Globus pallidus (tissue), 1 donor: ENCODE measurements at regions not wholly inside any gene's neighbourhood (a gene's known extent, or its start where the extent isn't known, plus 50 kb on each side); places are given as distances from the start of the nearest gene placed in this dataset.

ENCODE experiments used
- DNase-seq: peaks from one replicate; pipeline ENCODE4 v3.0.0-alpha.2; 2015; ENCODE audit warnings: low spot score

GRCh38 chr16:82358161-82358560 is 188.1 kb upstream of the MPHOSPH6 start:
- DNase-seq: no peak

- no peak for DNase-seq
These were observed 187.2 kb upstream of the MPHOSPH6 start for GRCh38 chr16:82357237-82357636.

DNA sequence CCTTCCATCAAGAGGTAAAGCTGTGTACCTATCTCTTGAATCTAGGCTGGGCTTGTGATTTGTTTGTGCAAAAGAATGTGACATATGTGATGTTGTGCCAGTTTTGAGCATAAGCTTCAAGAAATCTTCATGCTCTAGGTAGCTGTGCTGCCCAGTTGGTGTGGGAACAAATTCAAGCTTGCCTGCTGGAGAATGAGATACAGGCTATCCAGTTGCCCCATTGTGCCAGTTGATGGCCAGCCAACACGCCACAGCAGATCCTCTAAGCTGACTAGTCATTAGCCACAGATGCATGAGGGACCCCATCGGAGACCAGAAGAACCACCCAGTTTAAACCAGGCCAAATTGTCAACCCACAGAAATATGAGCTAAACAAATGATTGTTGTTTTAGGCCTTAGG is 180.5 kb upstream of the MPHOSPH6 start:
- DNase-seq: no peak

- DNase-seq: no peak
These were observed 175.3 kb upstream of the MPHOSPH6 start for GRCh38 chr16:82345318-82345717.

DNA sequence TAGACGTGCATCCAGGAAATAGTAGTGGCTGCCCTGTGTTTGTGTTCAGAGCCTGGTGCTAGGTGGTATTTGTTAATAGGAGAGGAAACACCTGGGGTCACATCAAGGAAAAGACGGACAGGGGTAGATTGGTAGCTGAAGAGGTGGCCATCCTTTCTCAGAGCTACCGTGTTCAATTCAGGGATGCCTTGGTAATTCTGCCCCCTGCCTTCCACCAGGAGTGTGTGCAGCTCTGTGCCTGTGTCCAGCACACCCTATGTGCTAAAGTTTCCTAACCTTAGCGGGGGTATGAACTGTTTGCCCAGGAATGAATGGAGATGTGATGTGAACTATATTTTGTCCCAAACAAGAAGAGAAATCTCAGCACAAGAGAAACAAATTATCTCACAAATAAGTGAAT is 174.1 kb upstream of the MPHOSPH6 start:
- peak; percentile 65 for DNase-seq

DNA sequence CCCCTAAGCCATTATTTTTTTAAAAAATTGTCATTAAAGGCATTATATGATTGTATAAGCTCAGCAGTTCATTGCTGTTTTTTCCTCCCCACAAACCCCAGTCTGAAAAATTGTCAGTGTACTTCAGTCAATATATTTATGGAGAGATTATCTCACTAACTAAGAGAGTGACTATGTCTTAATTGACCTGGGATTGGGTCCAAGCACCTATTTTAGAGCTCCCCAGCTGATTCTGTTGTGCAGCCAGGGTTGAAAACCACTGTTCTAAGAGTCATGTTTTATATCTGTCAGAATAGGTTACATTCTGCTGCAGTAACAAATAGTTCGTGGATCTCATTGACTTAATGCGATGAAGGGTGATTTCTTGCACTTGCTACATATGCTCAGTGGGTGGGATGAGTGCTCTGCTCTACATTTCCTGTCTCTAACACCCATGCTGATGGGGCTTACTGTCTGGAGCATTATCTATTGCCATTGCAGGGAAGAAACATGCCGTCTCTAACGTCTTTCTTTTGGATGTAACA is 171.2 kb upstream of the MPHOSPH6 start:
- DNase-seq: no peak

- peak; percentile 88 for DNase-seq
These were observed 170.5 kb upstream of the MPHOSPH6 start for GRCh38 chr16:82340531-82340930.

DNA sequence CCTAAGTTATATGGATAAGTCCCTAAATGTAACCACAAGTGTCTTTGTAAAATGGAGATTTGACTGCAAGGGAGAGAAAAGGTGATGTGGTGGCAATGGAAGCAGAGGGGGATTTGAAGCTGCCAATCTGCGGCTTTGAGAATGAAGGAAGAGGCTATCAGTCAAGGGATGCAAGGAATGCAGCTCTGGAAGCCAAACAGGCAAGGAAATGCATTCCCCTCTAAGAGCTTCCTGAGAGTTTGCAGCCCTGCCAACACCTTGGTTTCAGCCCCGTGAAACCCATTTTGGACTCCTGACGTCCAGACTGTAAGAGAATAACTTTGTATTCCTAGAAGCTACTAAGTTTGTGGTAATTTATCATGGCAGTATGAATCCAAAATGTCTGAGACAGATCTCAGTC is 167.3 kb upstream of the MPHOSPH6 start:
- no peak for DNase-seq

- DNase-seq: no peak
These were observed 162.1 kb upstream of the MPHOSPH6 start for GRCh38 chr16:82331974-82332750.

- no peak for DNase-seq
These were observed 161.4 kb upstream of the MPHOSPH6 start for GRCh38 chr16:82331397-82331796.

DNA sequence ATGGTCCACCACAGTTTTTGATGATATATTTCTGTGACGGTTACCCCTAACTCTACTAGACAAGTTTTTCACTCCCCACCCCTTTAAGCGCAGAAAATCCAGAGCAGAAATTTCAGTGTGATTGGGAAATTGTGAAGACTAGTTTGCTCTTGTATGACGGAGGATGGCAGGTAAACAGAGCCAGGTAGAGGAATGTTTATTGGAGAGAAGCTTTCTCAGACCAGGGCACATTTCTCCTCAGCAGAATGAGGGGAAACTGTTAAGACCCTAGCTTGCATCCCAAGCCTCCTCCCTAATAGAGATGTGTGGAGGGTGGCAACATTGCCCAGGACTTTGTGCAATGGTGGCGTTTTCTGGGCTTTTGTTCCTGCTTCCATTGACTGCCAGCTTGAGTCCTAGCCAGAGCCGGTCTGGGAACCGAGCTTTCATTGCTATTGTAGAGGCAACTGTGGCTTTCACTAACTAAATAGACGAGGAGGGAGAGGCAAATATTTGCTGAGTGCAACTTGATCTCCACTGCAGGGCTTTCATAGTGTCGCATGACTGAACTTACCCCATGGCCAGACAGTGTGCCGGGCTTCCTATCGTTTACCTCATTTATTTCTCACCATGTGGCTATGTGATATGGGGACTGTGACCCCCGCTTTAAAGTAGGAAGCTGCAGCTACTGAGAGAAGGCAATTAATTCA is 159.6 kb upstream of the MPHOSPH6 start:
- no peak for DNase-seq

DNA sequence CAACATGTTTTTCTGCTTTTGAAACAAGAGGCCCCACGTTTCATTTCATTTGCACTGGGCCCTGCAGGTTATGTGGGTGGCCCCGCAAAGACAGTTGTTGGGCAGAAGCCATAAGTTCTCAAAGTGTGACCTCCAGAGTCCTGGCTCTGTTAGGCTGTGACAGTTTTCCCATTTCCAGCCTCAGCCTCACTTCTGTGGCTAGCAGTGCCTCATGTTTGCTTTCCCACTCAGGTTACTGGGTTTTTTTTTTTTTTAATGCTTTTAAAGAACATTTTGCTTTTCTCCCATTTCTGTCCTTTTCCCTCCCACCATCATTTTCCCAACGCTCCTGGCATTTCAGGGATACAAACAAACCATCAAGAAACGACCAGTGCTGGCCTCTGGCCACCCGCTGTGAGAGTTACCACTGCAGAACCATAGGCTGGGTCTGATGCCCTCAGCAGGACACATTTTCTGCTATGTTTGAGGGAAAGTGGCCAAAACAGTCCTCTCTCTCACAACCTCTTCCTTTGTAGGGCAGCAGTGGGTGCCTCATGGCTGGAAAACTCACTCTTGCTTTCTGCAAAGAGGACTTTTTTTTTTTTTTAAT is 159.0 kb upstream of the MPHOSPH6 start:
- DNase-seq: no peak

DNA sequence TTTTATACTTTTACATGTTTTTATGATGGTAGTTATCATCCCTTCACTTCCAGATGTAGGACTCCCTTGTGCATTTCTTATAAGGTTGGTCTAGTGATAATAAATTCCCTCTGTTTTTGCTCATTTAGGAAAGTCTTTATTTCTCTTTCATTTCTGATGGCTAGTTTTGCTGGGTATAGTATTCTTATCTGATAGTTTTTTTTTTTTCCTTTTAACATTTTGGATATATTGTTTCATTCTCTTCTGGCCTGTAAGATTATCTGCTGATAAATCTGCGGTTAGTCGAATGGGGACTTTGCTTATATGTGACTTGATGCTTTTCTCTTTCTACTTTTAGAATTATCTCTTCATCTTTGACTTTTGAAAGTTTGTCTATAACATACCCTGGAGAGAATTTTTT is 153.1 kb upstream of the MPHOSPH6 start:
- DNase-seq: no peak

DNA sequence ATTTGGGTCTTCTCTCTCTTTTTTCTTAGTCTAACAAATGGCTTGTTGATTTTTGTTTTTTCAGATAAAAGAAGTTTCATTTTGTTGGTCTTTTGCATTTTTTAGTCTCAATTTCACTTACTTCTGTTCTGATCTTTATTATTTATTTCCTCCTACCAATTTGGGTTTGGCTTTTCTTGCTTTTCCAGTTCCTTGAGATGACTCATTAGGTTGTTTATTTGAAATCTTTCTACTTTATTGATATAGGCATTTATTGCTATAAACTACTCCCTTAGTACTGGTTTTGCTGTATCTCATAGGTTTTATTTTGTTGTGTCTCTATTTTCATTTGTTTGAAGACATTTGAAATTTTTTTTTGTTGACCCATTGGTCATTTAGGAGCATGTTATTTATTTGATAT is 152.2 kb upstream of the MPHOSPH6 start:
- DNase-seq: no peak

DNA sequence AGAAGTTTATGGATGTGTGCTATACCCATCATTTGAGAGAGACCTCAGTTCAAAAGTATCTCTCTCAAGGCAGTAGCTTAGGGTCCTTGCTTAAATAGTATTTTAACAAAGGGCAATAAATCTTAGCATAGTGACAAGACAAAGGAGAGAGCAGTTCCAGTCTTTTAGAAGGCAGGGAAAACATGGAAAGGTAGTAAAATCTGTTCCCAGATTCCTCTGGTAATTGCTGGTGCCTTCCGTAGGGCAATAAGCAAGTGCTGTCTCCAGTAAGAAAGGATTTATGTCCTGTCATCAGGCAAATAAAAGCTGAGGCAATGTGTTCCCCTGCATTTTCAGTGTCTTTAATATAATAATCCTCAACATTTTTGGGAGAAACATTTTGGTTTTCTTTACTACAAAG is 149.0 kb upstream of the MPHOSPH6 start:
- DNase-seq: no peak

DNA sequence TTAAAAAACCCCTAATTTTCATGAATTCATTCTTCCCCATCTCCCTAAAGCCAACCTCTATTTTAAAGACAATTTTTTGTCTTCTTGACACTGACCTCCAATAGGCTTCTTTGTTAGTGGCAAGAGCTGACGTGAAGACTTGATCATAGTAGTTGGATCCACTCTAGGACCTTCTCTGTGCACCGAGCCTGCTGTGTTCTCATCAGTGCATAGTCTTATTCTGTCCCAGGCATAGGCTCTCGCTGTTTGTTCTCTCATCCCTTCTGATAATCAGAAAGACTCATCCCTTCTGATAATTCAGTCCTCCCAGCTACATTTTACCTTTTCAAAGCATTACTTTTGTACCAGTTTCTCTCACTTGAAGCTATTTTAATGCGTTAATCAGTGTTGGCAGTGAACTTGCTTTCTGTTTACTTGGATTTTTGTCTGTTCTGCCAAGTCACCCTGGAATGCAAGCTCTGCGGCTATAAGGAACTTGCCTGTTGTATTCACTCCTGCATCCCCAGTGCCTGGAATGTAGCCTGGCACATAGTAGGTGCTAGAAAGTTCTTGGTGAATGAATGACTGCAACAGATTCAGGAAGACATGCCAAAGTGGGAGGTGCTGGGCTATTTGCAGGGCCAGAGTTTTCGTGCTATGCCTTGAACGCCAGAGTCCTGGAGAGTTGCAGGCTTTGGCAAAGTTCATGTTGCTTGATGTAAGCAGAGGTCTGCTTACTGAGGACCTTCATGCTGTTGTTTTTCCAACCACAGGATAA is 147.6 kb upstream of the MPHOSPH6 start:
- DNase-seq: no peak

- no peak for DNase-seq
These were observed 143.7 kb upstream of the MPHOSPH6 start for GRCh38 chr16:82313754-82314153.

- DNase-seq: no peak
These were observed 141.5 kb upstream of the MPHOSPH6 start for GRCh38 chr16:82311528-82311927.

DNA sequence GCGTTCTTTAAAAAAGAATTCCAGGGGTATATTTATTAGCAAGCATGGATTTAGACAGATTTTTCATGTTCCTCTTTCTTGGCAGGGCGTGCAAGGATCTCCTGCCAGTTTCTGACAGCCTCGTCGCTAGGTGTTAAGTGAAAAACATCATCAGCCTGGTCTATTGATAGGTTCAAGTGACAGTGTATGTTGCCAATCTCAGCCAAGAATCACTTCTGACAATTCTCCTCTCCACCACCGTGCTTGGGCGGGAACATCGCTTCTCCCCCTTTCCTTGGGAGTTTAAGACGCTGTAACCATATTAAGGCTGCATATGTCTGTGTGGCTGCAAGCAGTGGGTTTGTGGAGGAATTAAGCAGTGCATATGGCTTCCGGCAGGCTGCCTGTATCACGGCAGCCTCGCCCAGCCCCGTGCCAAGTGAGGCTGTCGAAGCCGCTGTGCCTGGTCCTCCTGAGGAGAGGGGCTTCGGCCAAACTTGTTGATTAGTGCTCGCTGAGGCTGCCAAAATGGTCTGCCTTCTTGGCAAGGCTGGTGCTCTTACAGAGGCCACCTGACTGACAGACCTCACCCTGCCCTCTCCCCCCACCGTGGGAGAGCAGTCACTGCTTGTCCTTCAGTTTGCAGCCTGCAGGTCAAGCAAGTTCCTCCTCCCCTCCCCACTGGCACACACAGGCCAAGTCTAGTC is 132.2 kb upstream of the MPHOSPH6 start:
- peak; percentile 10 for DNase-seq

DNA sequence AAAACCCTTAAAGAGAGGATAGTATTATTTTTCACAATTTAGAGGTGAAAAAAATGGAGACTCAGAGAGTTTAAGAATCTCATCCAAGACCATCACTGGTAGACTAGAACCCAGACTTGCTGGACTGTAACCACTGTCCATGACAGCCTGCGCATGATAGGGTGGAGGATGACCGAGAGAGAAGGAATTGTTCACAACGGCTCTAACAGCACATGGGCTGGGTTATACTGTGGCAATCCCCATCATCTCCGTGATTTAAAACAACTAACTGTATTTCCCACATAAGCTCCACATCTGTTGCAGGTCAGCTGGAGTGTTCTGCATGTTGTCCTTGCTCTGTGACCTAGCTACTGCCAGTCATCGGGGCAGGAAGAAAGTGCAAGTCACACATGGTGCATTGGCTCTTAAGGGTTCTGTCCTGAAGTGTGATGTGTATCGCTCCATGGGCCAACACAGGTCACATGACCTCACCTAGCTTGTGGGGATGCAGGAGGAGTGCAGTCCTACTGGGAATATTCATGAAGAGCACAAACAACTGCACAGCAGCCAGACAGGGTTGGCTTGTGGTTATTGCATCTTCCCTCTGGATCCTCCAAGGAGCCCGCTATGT is 131.2 kb upstream of the MPHOSPH6 start:
- DNase-seq: no peak

- no peak for DNase-seq
These were observed 130.4 kb upstream of the MPHOSPH6 start for GRCh38 chr16:82300374-82300951.
